BLaER1 treated with 17β-estradiol and CSF1 and Interleukin-3, amounts not matched to agents 10 nM and 100 nM (cell line): ENCODE measurements at regions not wholly inside any gene's neighbourhood (a gene's known extent, or its start where the extent isn't known, plus 50 kb on each side); places are given as distances from the start of the nearest gene placed in this dataset.

ENCODE experiments used
- H3K27ac ChIP-seq, 11 experiments: shearing (Covaris generic); formaldehyde crosslinking; 2 replicates each; pipeline ENCODE4 v1.8.1; 2022
- H3K27me3 ChIP-seq, 11 experiments: shearing (Covaris generic); formaldehyde crosslinking; 2 replicates each; pipeline ENCODE4 v1.8.1; 2022
- H3K36me3 ChIP-seq, 11 experiments: shearing (Covaris generic); formaldehyde crosslinking; 2 replicates each; pipeline ENCODE4 v1.8.1; 2022
- H3K4me1 ChIP-seq, 10 experiments: shearing (Covaris generic); formaldehyde crosslinking; 2 replicates each; pipeline ENCODE4 v1.8.1; 2022
- H3K4me2 ChIP-seq, 11 experiments: shearing (Covaris generic); formaldehyde crosslinking; 2 replicates each; pipeline ENCODE4 v1.8.1; 2022
- H3K4me3 ChIP-seq, 10 experiments: shearing (Covaris generic); formaldehyde crosslinking; 2 replicates each; pipeline ENCODE4 v1.8.1; 2022
- H3K9ac ChIP-seq, 11 experiments: shearing (Covaris generic); formaldehyde crosslinking; 2 replicates each; pipeline ENCODE4 v1.8.1; 2022
- H3K9me3 ChIP-seq, 11 experiments: shearing (Covaris generic); formaldehyde crosslinking; replicated peaks in 1 of 11; 2 replicates each; pipeline ENCODE4 v1.8.1; 2022
- H4K20me1 ChIP-seq, 11 experiments: shearing (Covaris generic); formaldehyde crosslinking; 2 replicates each; pipeline ENCODE4 v1.8.1; 2022
- Cebpa-rat ChIP-seq, 11 experiments: shearing (Covaris generic); IDR thresholded peaks; 2 replicates each; pipeline ENCODE4 v1.8.1; 2022

GRCh38 chr9:14508884-14509283 lies 184.3 kb downstream of the ZDHHC21 start:
- no peaks in the 10 kb centered on the region; a peak in 1 of 22 replicates for H3K9me3 ChIP-seq
- no peak overlapping the region for H3K9ac ChIP-seq
- no peaks in the 10 kb centered on the region for H3K4me1 ChIP-seq
- no peak for TF ChIP-seq Cebpa-rat (IDR thresholded peaks at IDR 0.05)
- H3K4me3 ChIP-seq: no peak overlapping the region
- H3K36me3 ChIP-seq: no peaks in the 10 kb centered on the region
- H3K27ac ChIP-seq: no peak overlapping the region
- H4K20me1 ChIP-seq: no peaks in the 10 kb centered on the region
- H3K4me2 ChIP-seq: no peak overlapping the region
- no peaks in the 10 kb centered on the region for H3K27me3 ChIP-seq

- Histone ChIP-seq H3K4me3 (no peak overlapping the region), H3K36me3 (no peaks in the 10 kb centered on the region), H3K27me3 (no peaks in the 10 kb centered on the region), H3K27ac (no peak overlapping the region), H3K9me3 (no peaks in the 10 kb centered on the region; a peak in 1 of 22 replicates), H3K9ac (no peak overlapping the region), H3K4me1 (peaks cover 0 to 15% (median 11%) of the 10 kb centered on the region in 10 experiments; a peak in 11 of 20 replicates), H3K4me2 (peak overlapping the region in 9 of 11 experiments; percentile 2 to 53 (median 20); a peak in 10 of 22 replicates), H4K20me1 (no peaks in the 10 kb centered on the region)
- TF ChIP-seq Cebpa-rat (IDR thresholded peaks at IDR 0.05): no peak
These were observed 187.4 kb upstream of the NFIB start for GRCh38 chr9:14501366-14501765.

DNA sequence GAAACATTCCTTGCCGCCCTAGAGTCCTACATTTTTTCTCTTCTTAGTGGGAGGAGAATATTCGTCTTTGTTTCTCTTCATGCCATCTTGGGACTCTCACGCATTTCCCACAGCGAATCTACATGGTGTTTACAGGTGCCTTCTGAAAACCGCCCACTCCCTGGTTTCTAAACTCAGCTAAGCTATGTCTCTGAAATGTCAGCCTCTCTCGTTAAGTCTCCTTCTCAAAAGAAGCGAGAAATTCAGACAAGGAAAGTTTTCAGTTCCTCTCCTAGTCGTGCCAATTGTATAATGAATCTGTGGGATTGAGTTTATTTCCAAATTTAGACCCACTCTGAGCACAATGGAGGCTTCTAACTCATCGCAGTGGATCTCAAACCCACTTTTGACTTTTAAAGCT lies 186.8 kb upstream of the NFIB start:
- Histone ChIP-seq H3K36me3 (no peaks in the 10 kb centered on the region), H3K4me1 (peaks cover 0 to 15% (median 11%) of the 10 kb centered on the region in 10 experiments; a peak in 11 of 20 replicates), H3K9me3 (no peaks in the 10 kb centered on the region; a peak in 1 of 22 replicates), H3K9ac (no peak overlapping the region), H3K27me3 (no peaks in the 10 kb centered on the region), H3K27ac (no peak overlapping the region), H3K4me3 (no peak overlapping the region), H4K20me1 (no peaks in the 10 kb centered on the region), H3K4me2 (peak overlapping the region in 10 of 11 experiments; percentile 2 to 53 (median 19); a peak in 12 of 22 replicates)
- TF ChIP-seq Cebpa-rat (IDR thresholded peaks at IDR 0.05): no peak

- Histone ChIP-seq H3K9ac (no peak overlapping the region), H4K20me1 (no peaks in the 10 kb centered on the region), H3K4me2 (peak overlapping the region in 1 of 11 experiments; percentile 31; a peak in 2 of 22 replicates), H3K4me3 (no peak overlapping the region), H3K4me1 (peaks cover 0 to 15% (median 11%) of the 10 kb centered on the region in 10 experiments; a peak in 11 of 20 replicates), H3K27ac (no peak overlapping the region), H3K27me3 (no peaks in the 10 kb centered on the region), H3K9me3 (no peaks in the 10 kb centered on the region), H3K36me3 (no peaks in the 10 kb centered on the region)
- no peak for TF ChIP-seq Cebpa-rat (IDR thresholded peaks at IDR 0.05)
These were observed 186.0 kb upstream of the NFIB start for GRCh38 chr9:14499976-14500375.

GRCh38 chr9:14498824-14499223 lies 184.9 kb upstream of the NFIB start:
- Histone ChIP-seq H3K4me3 (no peak overlapping the region), H4K20me1 (no peaks in the 10 kb centered on the region), H3K4me1 (peaks cover 0 to 15% (median 11%) of the 10 kb centered on the region in 10 experiments; a peak in 11 of 20 replicates), H3K27me3 (no peaks in the 10 kb centered on the region), H3K36me3 (no peaks in the 10 kb centered on the region), H3K9me3 (no peaks in the 10 kb centered on the region), H3K4me2 (no peak overlapping the region), H3K27ac (no peak overlapping the region), H3K9ac (no peak overlapping the region)
- no peak for TF ChIP-seq Cebpa-rat (IDR thresholded peaks at IDR 0.05)

- no peak overlapping the region for H3K4me2 ChIP-seq
- H3K4me1 ChIP-seq: peaks cover 0 to 15% (median 11%) of the 10 kb centered on the region in 10 experiments; a peak in 11 of 20 replicates
- no peaks in the 10 kb centered on the region for H3K27me3 ChIP-seq
- no peak overlapping the region for H3K9ac ChIP-seq
- H3K4me3 ChIP-seq: no peak overlapping the region
- no peaks in the 10 kb centered on the region for H3K36me3 ChIP-seq
- no peaks in the 10 kb centered on the region for H4K20me1 ChIP-seq
- no peaks in the 10 kb centered on the region for H3K9me3 ChIP-seq
- TF ChIP-seq Cebpa-rat (IDR thresholded peaks at IDR 0.05): no peak
- H3K27ac ChIP-seq: no peak overlapping the region
These were observed 183.5 kb upstream of the NFIB start for GRCh38 chr9:14497476-14497875.

DNA sequence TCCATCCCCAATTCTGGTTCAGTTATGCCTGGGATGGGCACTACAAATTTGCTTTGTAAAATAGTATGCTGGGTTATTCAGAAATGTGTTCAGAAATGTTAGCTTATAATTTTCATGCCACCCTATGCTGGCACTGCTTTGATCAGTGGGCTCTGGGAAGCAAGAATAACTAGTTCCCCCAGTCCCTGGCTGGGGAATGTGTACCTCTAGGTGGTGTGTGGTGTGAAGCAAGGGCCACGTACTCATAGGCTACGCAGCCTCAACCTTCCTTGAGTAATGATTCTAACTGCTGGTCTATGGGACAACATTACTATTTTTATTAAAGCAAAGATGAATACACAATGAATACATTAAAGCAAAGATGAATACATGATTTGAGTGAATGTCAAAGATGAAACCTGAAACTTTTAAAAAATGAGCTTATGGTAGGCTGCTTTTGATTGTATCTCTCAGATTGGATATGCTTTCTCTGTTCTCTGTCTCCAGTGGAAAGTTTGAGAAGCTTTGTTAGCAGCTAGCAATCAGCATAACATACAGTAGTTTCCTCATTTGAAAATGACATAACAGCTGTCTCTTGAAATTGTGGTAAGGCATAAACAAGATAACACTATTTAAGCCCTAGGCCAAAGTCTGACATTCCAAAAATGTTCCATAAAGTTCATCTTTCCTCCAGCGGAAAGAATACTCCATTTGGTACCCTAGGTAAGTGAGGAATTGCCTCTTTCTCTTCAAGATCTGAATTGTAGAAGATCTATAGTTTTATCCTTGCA lies 174.7 kb upstream of the NFIB start:
- peak overlapping the region in 1 of 11 experiments; percentile 25; a peak in 2 of 22 replicates for H3K4me2 ChIP-seq
- no peaks in the 10 kb centered on the region for H3K36me3 ChIP-seq
- peaks cover 0 to 22% (median 0%) of the 10 kb centered on the region in 10 experiments; a peak in 4 of 20 replicates for H3K4me1 ChIP-seq
- TF ChIP-seq Cebpa-rat (IDR thresholded peaks at IDR 0.05): no peak
- H4K20me1 ChIP-seq: no peaks in the 10 kb centered on the region
- H3K4me3 ChIP-seq: no peak overlapping the region
- no peaks in the 10 kb centered on the region for H3K9me3 ChIP-seq
- no peak overlapping the region for H3K27ac ChIP-seq
- H3K27me3 ChIP-seq: no peaks in the 10 kb centered on the region
- no peak overlapping the region for H3K9ac ChIP-seq

DNA sequence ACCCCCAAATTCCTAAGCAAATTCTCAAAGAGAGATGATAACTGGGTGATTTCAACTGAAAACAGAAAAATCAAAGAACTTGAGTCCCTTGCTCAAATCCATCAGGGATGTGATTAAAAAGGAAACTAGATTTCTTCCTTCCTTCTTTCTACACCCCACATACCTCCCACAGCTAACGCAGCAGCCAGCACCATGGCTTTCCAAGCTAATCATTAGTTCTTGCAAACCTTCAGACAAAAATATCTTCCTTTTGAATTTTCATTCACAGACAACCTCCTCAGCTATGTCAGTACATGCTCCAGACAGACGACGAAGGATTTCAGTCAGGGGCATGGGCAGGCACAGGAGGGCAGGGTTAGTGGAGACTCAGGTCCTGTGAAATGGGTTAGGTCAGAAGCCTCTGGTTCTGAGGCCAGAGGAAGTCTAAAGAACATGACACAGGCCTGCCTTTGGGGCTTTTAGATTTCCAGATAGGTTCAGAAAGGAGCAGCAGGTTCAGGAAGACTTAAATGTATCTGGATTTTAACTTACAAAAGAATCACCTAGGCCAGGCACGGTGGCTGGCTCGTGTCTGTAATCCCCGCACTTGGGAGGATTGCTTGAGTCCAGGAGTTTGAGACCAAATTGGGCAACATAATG lies 173.7 kb upstream of the NFIB start:
- H3K4me3 ChIP-seq: no peak overlapping the region
- TF ChIP-seq Cebpa-rat (IDR thresholded peaks at IDR 0.05): no peak
- no peaks in the 10 kb centered on the region for H3K36me3 ChIP-seq
- H3K27me3 ChIP-seq: no peaks in the 10 kb centered on the region
- no peaks in the 10 kb centered on the region for H3K9me3 ChIP-seq
- H3K4me1 ChIP-seq: peaks cover 0 to 22% (median 0%) of the 10 kb centered on the region in 10 experiments; a peak in 4 of 20 replicates
- H3K27ac ChIP-seq: no peak overlapping the region
- no peak overlapping the region for H3K9ac ChIP-seq
- H4K20me1 ChIP-seq: no peaks in the 10 kb centered on the region
- H3K4me2 ChIP-seq: peak overlapping the region in 2 of 11 experiments; percentile 58 to 62; a peak in 4 of 22 replicates

DNA sequence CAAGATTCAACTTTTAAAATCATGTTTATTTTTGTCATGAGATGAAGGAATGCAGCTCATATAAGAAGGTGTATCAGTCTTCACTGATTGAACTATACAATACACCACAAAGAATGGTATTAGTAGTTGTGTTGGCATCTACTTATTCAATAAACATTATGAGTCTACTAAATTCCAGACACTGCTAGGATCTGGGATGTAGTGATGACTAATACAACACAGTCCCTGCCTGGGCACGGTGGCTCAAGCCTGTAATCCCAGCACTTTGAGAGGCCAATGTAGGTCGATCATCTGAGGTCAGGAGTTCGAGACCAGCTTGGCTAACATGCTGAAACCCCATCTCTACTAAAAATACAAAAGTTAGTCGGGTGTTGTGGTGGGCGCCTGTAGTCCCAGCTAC lies 171.4 kb upstream of the NFIB start:
- H3K4me2 ChIP-seq: no peak overlapping the region
- no peaks in the 10 kb centered on the region for H3K9me3 ChIP-seq
- H3K9ac ChIP-seq: no peak overlapping the region
- H3K4me3 ChIP-seq: no peak overlapping the region
- no peaks in the 10 kb centered on the region for H3K27me3 ChIP-seq
- H3K4me1 ChIP-seq: peaks cover 0 to 22% (median 0%) of the 10 kb centered on the region in 10 experiments; a peak in 4 of 20 replicates
- no peaks in the 10 kb centered on the region for H3K36me3 ChIP-seq
- H3K27ac ChIP-seq: no peak overlapping the region
- no peak for TF ChIP-seq Cebpa-rat (IDR thresholded peaks at IDR 0.05)
- H4K20me1 ChIP-seq: no peaks in the 10 kb centered on the region
